T follicular helper cell (primary cell): ENCODE measurements at regions not wholly inside any gene's neighbourhood (a gene's known extent, or its start where the extent isn't known, plus 50 kb on each side); places are given as distances from the start of the nearest gene placed in this dataset.
"Not testable (repeated sequence)": the region's sequence is repeated elsewhere in the genome, so short reads cannot be mapped to it uniquely, and the experiment has no call there.

Experiments used
- DNase-seq: peaks from one replicate; pipeline ENCODE4 v3.0.0-alpha.2; 2020; ENCODE audit warnings: low read depth

DNA sequence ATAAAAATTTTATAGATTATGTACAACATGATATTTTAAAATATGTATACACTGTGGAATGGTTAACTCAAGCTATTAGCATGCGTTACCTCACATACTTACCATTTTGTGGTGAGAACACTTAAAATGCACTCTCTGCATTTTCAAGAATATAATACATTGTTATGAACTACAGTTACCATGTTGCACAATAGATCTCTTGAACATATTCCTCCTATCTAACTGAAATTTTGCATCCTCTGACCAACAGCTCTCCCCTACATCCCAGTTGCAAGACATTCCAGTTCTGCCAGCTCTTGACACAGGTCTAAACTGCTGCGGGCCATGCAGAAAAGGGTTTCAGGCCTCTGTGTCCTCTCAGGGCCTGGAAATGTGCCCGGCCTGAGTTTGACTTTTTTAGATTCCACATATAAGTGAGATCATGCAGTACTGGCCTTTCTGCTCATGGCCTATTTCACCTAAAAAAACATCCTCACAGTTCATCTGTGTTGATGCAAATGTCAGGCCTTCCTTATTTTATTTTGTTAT is 113.7 kb downstream of the CDCA7 start:
- no peak for DNase-seq

DNA sequence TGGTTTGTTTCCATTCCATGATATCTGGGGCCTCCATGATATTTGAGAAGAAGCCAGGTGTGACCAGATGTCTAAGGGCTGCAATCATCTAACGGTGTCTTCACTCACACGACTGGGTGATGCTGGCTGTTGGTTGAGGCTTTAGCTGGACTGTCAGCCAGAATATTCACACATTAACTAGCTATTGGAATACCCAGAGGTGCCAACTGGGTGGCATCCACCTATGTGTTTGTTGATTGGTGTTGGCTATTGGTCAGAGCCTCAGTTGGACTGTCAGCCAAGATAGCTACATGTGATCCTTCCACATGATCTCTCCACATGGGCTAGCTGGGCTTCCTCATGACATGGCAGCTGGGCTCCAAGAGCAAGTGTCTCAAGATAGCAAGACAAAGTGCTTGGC is 117.4 kb downstream of the CDCA7 start:
- DNase-seq: no peak

DNA sequence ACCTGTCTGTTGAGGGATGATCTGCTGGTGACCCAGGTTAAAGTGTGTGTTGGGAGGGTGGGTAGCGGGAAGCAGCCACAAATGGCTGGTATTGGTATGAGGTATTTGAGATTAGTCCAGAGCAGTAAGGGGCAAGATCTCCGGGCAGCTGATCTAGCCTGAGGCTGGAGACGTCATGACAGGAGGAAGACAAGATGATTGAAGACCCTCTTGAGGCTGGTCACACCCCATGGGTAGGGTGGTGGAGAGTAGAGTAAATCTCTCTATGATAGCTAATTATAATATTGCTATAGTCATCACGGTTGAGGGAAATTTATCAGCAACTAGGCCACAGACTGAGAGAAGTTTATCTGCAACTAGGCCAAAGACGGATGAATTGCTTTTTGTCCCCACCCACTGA is 128.5 kb downstream of the CDCA7 start:
- no peak for DNase-seq

DNA sequence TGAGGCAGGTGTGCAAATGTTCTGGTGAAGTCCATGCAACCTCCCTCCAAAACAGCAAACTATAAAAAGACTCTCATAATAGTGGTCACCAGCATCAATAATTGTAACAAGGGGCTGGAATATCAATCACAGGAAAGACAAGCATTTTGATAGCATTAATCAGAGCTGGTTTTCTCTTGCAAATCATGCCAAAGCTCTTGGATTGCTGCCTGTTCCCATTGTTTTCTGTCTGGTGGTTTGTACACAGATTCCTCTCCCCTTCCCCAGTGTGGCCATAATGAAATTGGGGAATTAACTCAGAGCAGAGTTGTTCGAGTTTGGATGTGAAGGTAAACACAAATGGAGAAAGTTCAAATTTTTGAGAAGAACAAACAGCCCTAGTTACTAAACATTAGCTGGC is 134.2 kb downstream of the CDCA7 start:
- no peak for DNase-seq

DNA sequence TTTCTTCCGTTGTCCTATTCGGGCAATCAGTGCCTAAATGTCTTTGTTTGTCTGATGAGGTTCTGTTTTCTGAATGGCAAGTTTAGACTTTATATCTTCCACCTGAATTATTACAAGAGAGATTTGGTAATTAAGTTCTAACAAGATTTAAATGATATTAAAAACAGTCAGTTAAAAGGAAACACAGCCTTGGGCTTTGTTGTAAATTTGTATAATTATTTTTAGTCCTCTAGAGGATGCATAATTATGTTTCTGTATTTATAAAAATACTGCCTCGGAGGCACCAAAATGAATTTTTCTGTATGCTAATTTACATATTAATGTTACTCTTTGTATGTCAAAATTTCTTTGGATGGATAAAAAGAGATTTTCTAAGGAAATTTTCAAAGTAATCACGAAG is 136.7 kb downstream of the CDCA7 start:
- DNase-seq: no peak

DNA sequence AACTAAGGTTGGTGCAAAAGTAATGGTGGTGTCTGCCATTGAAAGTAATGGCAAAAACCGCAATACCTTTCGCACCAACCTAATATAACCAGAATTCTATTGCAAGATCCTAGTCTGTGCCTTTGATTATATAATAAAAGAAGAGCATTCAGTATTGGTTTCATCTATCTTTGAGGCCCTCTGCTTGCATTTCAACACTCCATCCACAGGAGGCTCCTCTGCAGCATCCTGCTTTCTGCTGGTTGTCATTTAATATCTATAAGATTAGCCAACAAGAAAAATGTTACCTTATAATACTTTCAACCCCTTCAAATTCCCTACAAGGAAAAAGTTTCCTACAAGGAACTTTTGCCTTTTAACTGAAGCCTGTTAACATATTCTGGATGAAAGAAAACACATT is 139.2 kb downstream of the CDCA7 start:
- no peak for DNase-seq

DNA sequence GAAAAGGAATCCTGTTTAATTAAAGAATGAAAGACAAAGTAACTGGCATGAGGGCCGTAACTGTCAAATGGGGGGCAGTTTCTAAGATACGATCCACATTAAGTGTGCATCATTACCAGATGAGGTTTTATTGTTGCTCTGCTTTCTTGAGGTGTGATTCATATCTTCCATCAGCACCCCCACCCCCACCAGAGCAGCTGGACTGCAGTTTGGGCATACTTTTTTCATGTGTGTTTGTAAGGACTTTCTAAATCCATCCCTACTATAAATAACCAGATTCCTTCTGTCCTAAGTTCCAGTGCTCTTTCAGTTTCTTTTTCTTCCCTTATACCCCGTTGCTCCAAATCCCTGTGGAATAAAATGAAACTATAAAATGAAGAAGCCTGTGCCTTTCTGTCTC is 142.1 kb downstream of the CDCA7 start:
- no peak for DNase-seq

DNA sequence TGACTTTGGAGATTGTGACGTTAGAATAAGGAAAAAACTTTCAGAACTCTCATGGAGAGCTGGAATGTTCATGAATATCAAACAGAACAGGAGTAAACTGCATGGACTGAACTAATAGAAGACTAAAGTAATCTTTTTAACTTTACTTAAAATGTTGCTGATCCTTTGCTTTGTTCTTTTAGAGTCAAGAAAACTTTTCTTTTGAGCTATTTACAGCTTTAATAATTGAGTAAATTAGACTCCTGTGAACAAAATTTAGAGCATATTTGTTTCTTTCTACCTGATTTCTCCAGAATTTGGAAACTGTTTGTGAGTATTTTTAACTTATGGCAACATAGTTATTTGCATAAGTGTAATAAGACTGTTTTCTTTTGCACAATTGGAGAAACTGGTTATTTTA is 146.3 kb downstream of the CDCA7 start:
- no peak for DNase-seq

DNA sequence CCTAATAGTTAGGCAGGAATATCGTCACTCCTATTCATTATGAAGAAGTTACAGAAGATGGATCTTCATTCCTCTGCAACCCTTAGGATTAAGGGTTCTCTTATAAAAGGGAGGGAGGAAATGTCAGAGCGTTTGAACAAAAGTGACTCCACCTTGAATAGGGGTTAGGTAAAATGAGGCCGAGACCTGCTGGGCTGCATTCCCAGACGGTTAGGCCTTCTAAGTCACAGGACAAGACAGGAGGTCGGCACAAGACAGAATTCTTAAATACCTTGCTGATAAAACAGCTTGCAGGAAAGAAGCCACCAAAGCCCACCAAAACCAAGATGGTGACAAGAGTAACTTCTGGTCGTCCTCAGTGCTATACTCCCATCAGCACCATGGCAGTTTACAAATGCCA is 147.6 kb downstream of the CDCA7 start:
- DNase-seq: no peak

DNA sequence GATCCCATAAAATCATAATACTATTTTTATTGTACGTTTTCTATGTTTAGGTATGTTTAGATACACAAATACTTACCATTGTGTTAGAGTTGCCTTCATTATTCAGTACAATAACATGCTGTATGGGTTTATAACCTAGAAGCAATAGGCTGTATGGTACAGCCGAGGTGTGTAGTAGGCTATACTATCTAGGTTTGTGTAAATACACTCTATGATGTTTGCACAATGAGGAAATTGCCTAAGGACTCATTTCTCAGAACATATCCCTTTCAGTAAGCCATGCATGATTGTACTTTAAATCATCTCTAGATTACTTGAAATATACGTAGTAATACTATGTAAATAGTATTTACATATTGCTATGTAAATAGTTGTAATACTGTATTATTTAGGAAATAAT is 156.7 kb downstream of the CDCA7 start:
- no peak for DNase-seq

DNA sequence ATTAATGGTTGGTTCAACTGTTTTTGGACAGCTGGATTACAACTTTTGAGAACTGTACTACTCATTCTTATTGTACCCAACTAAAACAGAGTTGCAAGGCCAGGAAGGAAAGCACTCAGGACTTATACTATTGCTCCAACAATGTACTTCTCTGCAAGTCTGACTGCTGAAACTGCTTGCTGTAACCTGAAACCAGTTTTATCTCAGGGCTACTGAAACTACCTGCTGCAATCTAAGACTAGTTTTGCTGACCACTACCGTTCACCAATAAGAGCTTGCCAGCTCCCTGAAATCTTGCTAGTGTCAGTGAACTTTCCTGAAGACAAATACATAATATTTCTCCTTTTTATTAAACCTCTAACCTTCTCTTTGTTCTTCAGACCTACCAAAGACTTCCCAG is 157.3 kb downstream of the CDCA7 start:
- DNase-seq: no peak

DNA sequence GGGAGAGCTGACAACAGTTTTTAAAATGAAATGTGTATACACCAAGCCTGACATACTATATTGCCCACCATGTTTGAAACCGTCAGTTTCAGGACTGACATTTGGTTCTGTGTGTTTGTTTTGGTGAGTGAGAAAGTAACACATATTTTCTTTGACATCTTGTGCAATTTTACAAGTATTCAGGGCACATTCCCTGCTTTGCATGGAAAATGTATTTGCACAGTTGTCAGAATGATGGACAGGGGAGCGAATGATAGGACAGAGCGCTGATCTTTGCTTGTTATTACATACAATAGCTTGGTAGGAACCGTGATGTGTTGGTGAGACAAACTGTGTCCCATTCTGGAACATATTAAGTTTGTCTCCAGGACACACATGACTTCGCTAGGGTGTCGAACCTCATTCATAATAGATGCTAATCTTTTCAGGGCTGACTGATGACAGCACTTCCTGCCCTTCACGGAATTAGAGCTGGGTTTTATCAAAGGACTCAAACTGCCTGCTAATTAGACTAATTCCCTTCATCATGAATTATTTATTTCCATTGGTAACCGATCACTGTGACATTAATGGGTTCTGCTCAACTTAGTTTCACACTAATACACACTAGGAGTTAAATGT is 158.5 kb downstream of the CDCA7 start:
- no peak for DNase-seq

DNA sequence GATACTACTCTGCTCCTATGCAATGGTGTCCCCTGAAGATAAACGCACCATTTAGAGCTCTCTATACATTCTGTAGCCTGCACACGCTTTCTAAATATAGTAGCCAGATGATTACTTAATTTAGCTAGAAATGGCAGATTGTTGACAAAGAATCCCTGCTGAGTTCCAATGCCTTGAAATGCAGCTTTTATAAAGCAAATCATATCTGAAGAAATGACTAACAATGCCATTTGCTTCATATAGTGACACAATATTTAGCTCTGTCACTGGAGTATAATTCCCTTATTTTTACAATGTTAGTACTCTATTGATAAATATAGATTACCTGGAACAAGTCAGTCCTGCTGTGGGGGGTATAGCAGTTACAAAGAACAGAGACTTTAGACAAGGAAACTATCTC is 166.2 kb downstream of the CDCA7 start:
- DNase-seq: no peak

DNA sequence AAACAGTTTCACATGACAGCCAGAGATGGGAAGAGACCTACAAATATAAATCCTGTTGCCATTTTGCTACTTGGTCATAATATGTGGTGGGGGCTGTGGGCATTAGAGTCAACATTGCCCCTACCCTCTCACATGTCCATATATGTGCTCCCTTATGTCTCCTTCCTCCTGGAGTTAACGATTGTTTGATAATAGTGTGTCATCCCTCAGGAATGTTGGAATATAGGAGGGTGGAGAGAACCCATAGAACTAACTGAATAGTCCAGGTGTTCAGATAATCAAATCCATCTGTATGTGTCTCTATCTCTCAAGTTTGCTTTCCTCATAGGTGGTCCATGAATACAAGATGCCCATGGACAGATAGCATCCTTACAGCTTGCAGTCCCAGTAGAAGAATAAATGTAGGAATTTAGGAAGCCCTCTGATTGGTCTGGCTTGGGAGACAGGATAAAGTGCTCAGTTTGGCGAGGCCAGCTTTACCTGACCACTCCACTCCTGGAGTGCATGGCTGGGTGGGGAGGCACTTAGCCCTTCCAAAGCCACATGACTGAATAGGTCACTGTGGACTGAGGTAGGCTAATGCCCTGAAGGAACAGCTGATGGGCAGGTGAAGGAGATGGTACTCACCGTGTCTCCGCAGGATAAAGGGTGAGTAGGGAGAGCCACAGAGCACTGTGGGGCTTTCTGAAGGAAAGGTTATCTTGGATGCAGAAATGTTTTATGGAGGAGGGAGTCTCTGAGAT is 166.9 kb downstream of the CDCA7 start:
- no peak for DNase-seq

DNA sequence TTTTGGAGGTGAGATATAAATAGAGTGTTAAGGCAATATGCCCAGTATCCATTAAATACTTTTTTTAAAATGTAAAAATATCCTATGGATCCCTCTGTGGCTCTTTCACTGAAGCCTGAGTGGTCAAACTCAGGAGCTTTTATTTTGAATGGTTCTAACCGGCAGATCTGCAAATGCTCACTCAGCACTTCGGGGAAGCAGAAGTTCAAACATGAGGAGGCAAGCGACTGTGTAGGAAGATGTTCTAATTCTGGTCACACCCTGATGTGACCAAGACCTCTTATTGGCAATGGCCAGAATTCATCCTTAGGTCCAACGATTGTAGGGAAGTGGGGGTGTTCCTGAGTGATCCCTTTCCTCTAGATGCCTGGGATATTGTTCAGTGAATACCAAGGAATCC is 168.8 kb downstream of the CDCA7 start:
- no peak for DNase-seq

DNA sequence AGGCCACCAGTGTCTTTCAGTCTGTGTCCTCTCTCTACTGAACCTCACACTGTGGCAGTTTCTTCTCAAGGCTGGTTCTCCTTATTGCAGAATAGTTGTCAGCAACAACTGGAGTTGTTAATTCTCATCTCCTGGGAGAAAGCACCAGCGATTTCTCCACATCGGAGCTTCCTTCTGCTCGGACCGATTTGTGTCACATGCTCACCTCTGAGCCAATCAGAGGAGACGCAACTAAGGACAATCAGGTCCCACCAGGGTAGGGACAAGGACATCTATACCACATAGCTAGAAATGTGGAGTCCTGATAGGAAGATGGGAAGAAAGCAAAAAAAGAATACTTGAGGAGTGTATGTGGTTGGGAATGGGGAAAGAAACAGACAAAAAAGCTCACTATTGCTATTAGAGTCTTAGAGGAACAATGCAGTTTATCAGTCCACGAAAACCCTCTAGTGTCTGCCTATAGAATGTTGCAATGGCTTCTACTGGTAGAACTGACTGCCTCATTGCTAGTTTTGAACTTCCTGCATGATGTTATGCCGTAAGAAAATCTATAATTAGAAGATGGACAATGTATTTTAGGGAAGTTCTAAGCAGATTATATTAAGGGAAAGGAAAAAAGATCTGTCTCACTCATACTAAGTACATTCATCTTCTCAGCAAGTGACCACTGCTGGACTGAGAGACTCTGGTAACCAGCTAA is 169.7 kb downstream of the CDCA7 start:
- no peak for DNase-seq

DNA sequence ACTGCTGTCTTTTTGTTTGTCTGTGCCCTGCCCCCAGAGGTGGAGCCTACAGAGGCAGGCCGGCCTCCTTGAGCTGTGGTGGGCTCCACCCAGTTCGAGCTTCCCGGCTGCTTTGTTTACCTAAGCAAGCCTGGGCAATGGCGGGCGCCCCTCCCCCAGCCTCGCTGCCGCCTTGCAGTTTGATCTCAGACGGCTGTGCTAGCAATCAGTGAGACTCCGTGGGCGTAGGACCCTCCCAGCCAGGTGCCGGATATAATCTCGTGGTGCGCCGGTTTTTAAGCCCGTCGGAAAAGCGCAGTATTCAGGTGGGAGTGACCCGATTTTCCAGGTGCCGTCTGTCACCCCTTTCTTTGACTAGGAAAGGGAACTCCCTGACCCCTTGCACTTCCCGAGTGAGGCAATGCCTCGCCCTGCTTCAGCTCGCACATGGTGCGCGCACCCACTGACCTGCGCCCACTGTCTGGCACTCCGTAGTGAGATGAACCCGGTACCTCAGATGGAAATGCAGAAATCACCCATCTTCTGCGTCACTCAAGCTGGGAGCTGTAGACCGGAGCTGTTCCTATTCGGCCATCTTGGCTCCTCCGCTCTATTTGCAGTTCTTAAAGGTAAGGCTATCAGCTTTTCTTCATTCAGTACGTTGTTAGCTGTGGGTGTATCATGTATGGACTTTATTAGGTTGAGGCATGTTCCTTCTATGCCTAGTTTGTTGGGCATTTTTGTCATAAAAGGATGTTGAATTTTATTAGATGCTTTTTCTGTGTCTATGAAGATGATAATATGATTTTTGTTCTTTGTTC is 178.3 kb downstream of the CDCA7 start:
- DNase-seq: not testable (repeated sequence)

DNA sequence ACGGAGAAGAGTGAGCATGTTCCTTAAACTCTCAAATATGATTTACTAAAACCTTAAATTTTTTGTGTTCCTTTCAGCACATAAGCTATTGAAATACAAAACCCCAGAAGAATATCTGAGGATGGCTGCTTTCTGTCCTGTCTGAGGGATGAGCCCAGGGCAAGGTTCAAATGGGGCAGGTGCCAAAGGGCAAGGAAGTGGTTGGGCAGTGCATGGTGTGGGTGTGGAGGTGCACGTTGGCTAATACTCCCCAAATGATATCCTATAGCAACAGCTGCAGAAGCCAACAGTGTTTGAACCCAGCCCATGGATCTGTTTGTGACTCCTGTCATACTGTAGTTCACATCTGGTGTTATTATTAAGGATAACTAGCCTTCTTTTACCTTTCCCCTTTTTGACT is 183.0 kb downstream of the CDCA7 start:
- no peak for DNase-seq

DNA sequence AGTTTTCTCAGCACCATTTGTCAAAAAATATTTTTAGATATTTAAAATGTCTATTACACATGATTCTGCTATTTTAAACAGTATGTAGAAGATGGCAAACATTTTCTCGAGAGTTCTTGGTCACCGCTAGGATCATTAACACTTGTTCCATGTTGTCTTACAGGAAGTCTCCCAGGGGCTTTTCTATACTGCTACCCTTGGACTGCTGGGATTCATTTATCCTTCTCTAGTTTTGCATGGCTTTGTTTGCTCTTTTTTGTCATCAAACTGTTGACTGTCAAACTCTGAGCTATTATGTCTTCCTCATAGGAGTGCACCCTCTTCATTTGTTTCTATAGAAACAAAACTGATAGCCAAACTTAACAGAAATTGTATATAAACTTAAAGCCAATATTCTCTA is 184.9 kb downstream of the CDCA7 start:
- DNase-seq: no peak

DNA sequence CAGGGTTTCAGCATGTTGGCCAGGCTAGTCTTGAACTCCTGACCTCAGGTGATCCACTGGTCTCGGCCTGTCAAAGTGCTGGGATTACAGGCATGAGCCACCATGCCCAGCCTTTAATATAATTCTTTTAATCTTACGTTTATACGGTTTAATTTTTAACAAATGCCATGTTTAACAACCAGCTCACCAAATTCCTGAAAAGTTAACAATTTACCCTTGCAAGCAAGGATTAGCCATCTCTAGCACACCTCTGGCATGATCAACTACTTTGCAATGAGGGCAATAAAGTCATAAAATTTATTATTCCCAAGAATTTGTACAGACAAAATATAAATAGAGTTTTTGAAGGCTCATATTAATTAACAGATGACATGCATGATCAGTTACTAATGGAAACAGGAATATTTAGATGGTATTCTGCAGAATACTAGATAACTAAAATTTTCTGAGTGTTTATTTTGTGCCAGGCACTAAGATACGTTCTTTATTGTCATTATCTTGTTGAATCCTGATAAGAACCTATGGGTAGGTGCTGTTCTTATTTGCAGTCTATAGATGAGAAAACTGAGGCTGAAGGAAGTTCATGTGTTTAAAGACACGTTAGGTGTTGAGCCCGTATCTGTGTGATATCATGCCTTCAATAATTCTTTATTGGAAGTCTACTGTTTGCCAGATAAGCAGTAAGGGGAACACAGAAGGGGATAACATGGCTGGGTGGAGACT is 190.1 kb downstream of the CDCA7 start:
- no peak for DNase-seq

DNA sequence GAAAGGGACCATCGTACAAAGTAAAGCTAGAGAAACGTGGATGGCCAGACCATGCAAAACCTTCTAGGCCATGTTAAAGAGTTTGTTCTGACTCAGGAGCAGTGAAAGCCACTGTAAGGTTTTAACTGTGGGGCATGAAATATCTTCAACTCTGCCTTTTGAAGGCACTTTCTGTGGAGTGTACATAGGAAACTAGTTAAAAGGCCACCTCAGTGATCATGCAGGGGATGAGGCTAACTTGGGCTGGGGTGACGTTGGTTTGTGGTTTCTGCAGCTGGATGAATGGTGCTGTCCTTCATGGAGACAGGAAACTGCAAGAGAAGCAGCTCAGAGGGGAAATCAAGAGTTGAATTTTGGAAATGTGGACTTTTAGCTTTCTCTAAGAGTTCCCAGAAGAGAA is 190.7 kb downstream of the CDCA7 start:
- DNase-seq: no peak

DNA sequence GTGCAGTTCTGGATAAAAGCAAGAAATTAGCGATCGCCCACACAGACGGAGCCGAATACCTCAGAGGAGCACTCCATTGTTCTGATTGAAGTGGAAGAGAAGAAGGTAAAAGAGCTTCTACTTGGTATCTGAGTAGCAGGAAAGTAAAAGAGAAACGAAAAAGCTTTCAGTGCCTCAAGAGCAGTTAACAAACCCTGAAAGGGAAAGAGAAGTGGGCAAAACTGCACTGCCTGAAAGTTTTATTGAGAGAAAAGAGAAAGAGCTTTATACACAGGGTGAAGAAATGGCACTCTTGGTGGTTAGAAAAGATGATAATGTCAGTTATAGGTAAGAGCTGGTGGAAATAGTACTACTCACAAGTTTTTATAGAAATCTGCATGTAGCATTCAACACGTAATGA is 192.8 kb downstream of the CDCA7 start:
- DNase-seq: no peak
